ENCODE measurements at regions not wholly inside any gene's neighbourhood (a gene's known extent, or its start where the extent isn't known, plus 50 kb on each side); places are given as distances from the start of the nearest gene placed in this dataset.
"Not testable (repeated sequence)": the region's sequence is repeated elsewhere in the genome, so short reads cannot be mapped to it uniquely, and the experiment has no call there.

GRCh38 chr6:14754751-14755513, 490.9 kb upstream of the JARID2 start:
- DNase-seq: no peak

- no peak for DNase-seq
Measured at GRCh38 chr6:14756340-14756739, 489.5 kb upstream of the JARID2 start.

- no peak for DNase-seq
Measured at GRCh38 chr6:14757014-14757413, 488.9 kb upstream of the JARID2 start.

GRCh38 chr6:14757418-14757817, 488.5 kb upstream of the JARID2 start:
- DNase-seq: no peak

- DNase-seq: no peak
Measured at GRCh38 chr6:14758421-14759081, 487.3 kb upstream of the JARID2 start.

- no peak for DNase-seq
Measured at GRCh38 chr6:14759976-14760672, 485.7 kb upstream of the JARID2 start.

- no peak for DNase-seq
Measured at GRCh38 chr6:14762077-14762476, 483.8 kb upstream of the JARID2 start.

- no peak for DNase-seq
Measured at GRCh38 chr6:14763139-14763538, 482.7 kb upstream of the JARID2 start.

GRCh38 chr6:14763616-14764015, 482.3 kb upstream of the JARID2 start:
- no peak for DNase-seq

GRCh38 chr6:14765106-14765505, 480.8 kb upstream of the JARID2 start:
- DNase-seq: no peak

- no peak for DNase-seq
Measured at GRCh38 chr6:14765721-14766390, 480.0 kb upstream of the JARID2 start.

GRCh38 chr6:14766391-14766994, 479.4 kb upstream of the JARID2 start:
- DNase-seq: no peak

GRCh38 chr6:14767226-14767625, 478.6 kb upstream of the JARID2 start:
- DNase-seq: no peak

GRCh38 chr6:14770040-14770439, 475.8 kb upstream of the JARID2 start:
- no peak for DNase-seq

- DNase-seq: no peak
Measured at GRCh38 chr6:14770572-14770971, 475.3 kb upstream of the JARID2 start.

- DNase-seq: no peak
Measured at GRCh38 chr6:14771016-14771415, 474.9 kb upstream of the JARID2 start.

GRCh38 chr6:14772188-14772587, 473.7 kb upstream of the JARID2 start:
- no peak for DNase-seq

- no peak for DNase-seq
Measured at GRCh38 chr6:14775528-14775927, 470.3 kb upstream of the JARID2 start.

GRCh38 chr6:14776307-14776706, 469.6 kb upstream of the JARID2 start:
- no peak for DNase-seq

- no peak for DNase-seq
Measured at GRCh38 chr6:14781772-14782525, 463.9 kb upstream of the JARID2 start.

- DNase-seq: not testable (repeated sequence)
Measured at GRCh38 chr6:14782921-14783464, 462.9 kb upstream of the JARID2 start.

- no peak for DNase-seq
Measured at GRCh38 chr6:14783594-14783993, 462.3 kb upstream of the JARID2 start.
